Vagina (tissue), 2 donors: ENCODE measurements at regions not wholly inside any gene's neighbourhood (a gene's known extent, or its start where the extent isn't known, plus 50 kb on each side); places are given as distances from the start of the nearest gene placed in this dataset.

Experiments
- DNase-seq, 2 donors: peaks; one replicate each; pipeline ENCODE4 v3.0.0-alpha.2; 2017; ENCODE audit errors: extremely low spot score in 2 of 2
- H3K27ac ChIP-seq: fragments of 200-600 bp; sonication (generic); one replicate; pipeline ENCODE4 v1.5.1; 2019
- H3K27me3 ChIP-seq: fragments of 200-600 bp; sonication (generic); one replicate; pipeline ENCODE4 v1.5.1; 2019
- H3K36me3 ChIP-seq, 2 donors: fragments of 200-600 bp; sonication (generic); one replicate each; pipeline ENCODE4 v1.5.1; 2017 to 2019
- H3K4me1 ChIP-seq: fragments of 200-600 bp; sonication (generic); one replicate; pipeline ENCODE4 v1.5.1; 2019
- H3K4me3 ChIP-seq, 2 donors: fragments of 200-600 bp; sonication (generic); 1 replicate in 1 of 2; 2 replicates in 1 of 2; pipeline ENCODE4 v1.5.1; 2016 to 2019
- H3K9me3 ChIP-seq: fragments of 200-600 bp; sonication (generic); one replicate; pipeline ENCODE4 v1.5.1; 2019
- CTCF ChIP-seq, 3 experiments: fragments of 450-650 bp in 2 of 3; fragments of 200-600 bp in 1 of 3; sonication (generic) in 1 of 3; IDR thresholded peaks; one replicate each; pipeline ENCODE4 v1.5.1; 2017 to 2019; ENCODE audit warnings: antibody characterized with exemption in 3 of 3, mild to moderate bottlenecking in 2 of 3, moderate library complexity in 2 of 3
- POLR2A ChIP-seq, 2 donors: fragments of 450-650 bp; IDR thresholded peaks; one replicate each; pipeline ENCODE4 v1.6.1; 2017; ENCODE audit warnings: antibody characterized with exemption in 2 of 2, mild to moderate bottlenecking in 2 of 2, moderate library complexity in 2 of 2
- POLR2AphosphoS5 ChIP-seq, 2 donors: sonication (generic); formaldehyde crosslinking; IDR thresholded peaks; one replicate each; pipeline ENCODE4 v1.9.0; 2017; ENCODE audit warnings: antibody characterized with exemption in 2 of 2, mild to moderate bottlenecking in 2 of 2, low read depth in 1 of 2; ENCODE audit not compliant: insufficient read depth in 1 of 2
- intact Hi-C: fragments of 100-400 bp; cut with DNase I; formaldehyde crosslinking; loops from one replicate; pipeline ENCODE4 v1.15.1; 2023

GRCh38 chr5:58148254-58148775, 311.6 kb downstream of the PLK2 start:
- Histone ChIP-seq H3K27me3 (no peaks in the 10 kb centered on the region), H3K4me1 (no peaks in the 10 kb centered on the region), H3K36me3 (no peaks in the 10 kb centered on the region), H3K9me3 (no peaks in the 10 kb centered on the region), H3K4me3 (no peak overlapping the region), H3K27ac (no peak overlapping the region)
- intact Hi-C loops = no loop called here
- no peak for DNase-seq
- TF ChIP-seq CTCF (IDR thresholded peaks at IDR 0.05) (no peak), POLR2A (IDR thresholded peaks at IDR 0.05) (no peak), POLR2AphosphoS5 (IDR thresholded peaks at IDR 0.05; ENCODE audit: insufficient read depth in 1 of 2, low read depth in 1 of 2) (no peak)

DNA sequence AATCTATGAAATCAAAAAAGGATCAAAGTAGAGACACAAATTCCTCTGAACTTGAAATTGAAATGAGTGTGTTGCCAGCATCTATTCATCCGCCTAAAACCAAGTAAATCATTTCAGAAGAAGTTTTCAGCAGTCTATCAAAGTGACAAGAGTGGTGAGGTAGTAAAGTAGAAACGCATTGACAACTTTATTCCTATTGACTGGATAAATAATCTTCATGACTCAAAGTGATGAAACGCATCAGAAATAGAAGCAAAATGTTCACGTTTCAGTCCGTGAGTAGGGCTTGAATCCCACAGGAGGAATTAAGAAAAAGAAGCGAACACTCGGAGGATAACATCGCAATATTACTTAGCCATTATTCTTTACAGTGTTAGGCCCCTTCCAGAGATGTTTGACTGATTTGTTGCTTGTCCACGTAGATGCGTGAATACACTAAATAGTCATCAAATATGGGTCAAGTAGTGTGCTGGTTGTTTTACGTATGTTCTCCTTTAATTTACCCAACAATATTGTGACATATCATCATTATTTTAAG, 314.4 kb downstream of the PLK2 start:
- intact Hi-C loops = no loop called here
- Histone ChIP-seq H3K27ac (no peak overlapping the region), H3K36me3 (no peaks in the 10 kb centered on the region), H3K4me1 (no peaks in the 10 kb centered on the region), H3K27me3 (no peaks in the 10 kb centered on the region), H3K4me3 (no peak overlapping the region), H3K9me3 (no peaks in the 10 kb centered on the region)
- no peak for DNase-seq
- TF ChIP-seq POLR2AphosphoS5 (IDR thresholded peaks at IDR 0.05; ENCODE audit: insufficient read depth in 1 of 2, low read depth in 1 of 2) (no peak), CTCF (IDR thresholded peaks at IDR 0.05) (no peak), POLR2A (IDR thresholded peaks at IDR 0.05) (no peak)

- no peaks in the 10 kb centered on the region for H3K27me3 ChIP-seq
- TF ChIP-seq POLR2A (IDR thresholded peaks at IDR 0.05) (no peak), POLR2AphosphoS5 (IDR thresholded peaks at IDR 0.05; ENCODE audit: insufficient read depth in 1 of 2, low read depth in 1 of 2) (no peak), CTCF (IDR thresholded peaks at IDR 0.05) (no peak)
- no peak for DNase-seq
- no peak overlapping the region for H3K4me3 ChIP-seq
- H3K4me1 ChIP-seq = no peaks in the 10 kb centered on the region
- no peaks in the 10 kb centered on the region for H3K9me3 ChIP-seq
- intact Hi-C loops = no loop called here
- no peaks in the 10 kb centered on the region for H3K36me3 ChIP-seq
- H3K27ac ChIP-seq = no peak overlapping the region
Measured at GRCh38 chr5:58143727-58144126, 316.2 kb downstream of the PLK2 start.

- no peaks in the 10 kb centered on the region for H3K9me3 ChIP-seq
- no peaks in the 10 kb centered on the region for H3K36me3 ChIP-seq
- DNase-seq = no peak
- H3K4me3 ChIP-seq = no peak overlapping the region
- no peak overlapping the region for H3K27ac ChIP-seq
- H3K4me1 ChIP-seq = no peaks in the 10 kb centered on the region
- TF ChIP-seq POLR2AphosphoS5 (IDR thresholded peaks at IDR 0.05; ENCODE audit: insufficient read depth in 1 of 2, low read depth in 1 of 2) (no peak), CTCF (IDR thresholded peaks at IDR 0.05) (no peak), POLR2A (IDR thresholded peaks at IDR 0.05) (no peak)
- H3K27me3 ChIP-seq = no peaks in the 10 kb centered on the region
- intact Hi-C loops = no loop called here
Measured at GRCh38 chr5:58143181-58143580, 316.7 kb downstream of the PLK2 start.

DNA sequence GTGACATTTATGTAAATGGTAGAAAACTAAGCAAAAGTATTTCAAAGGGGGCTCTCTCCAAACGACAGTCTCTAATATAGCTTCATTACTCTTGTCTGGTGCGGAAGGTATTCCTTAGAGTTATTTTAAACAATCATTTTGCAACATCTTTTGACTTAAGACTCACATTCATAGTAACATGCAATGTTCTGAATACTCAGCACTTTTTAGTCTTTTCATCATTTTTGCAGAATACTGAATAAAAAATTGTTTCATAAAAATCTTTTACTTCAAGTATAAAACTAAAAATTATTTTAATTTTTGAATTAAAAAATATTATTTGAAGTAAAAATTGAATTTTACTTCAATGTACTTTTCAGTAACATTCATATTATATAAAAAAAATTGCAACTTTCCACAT, 321.1 kb downstream of the PLK2 start:
- intact Hi-C loops = no loop called here
- Histone ChIP-seq H3K27me3 (no peaks in the 10 kb centered on the region), H3K4me3 (no peak overlapping the region), H3K4me1 (peaks cover 9% of the 10 kb centered on the region), H3K9me3 (no peaks in the 10 kb centered on the region), H3K36me3 (no peaks in the 10 kb centered on the region), H3K27ac (no peak overlapping the region)
- DNase-seq = no peak
- no peak for TF ChIP-seq CTCF (IDR thresholded peaks at IDR 0.05)
- no peak for TF ChIP-seq POLR2A (IDR thresholded peaks at IDR 0.05)
- no peak for TF ChIP-seq POLR2AphosphoS5 (IDR thresholded peaks at IDR 0.05; ENCODE audit: insufficient read depth in 1 of 2, low read depth in 1 of 2)
